Pancreas (tissue), 10 donors: ENCODE measurements at regions not wholly inside any gene's neighbourhood (a gene's known extent, or its start where the extent isn't known, plus 50 kb on each side); places are given as distances from the start of the nearest gene placed in this dataset.
A peak's percentile ranks its signal among the peaks of the same experiment; 100 is the strongest.

Source experiments
- ATAC-seq, 4 donors: fragments of 200-7000 bp; cut with Tn5 transposase; one replicate each; pipeline versions ENCODE4 v1.8.0 to v1.9.1; 2020; ENCODE audit warnings: mild to moderate bottlenecking in 4 of 4, moderate library complexity in 4 of 4
- DNase-seq, 6 donors: peaks; one replicate each; pipeline ENCODE4 v3.0.0-alpha.2; 2020
- FAIRE-seq: peaks from 2 replicates; lab custom pipeline; 2012; peaks lifted over from hg19 to GRCh38; lab: Jason Lieb, UNC
- H3K27ac ChIP-seq, 4 donors: fragments of 200-600 bp; sonication (generic); 1 replicate in 3 of 4; 2 replicates in 1 of 4; pipeline versions ENCODE4 v1.5.0 to v1.8.0; 2020
- H3K27me3 ChIP-seq, 4 donors: fragments of 200-600 bp; one replicate each; pipeline ENCODE4 v1.8.0; 2021
- H3K36me3 ChIP-seq, 3 donors: fragments of 200-600 bp; sonication (generic) in 1 of 3; one replicate each; pipeline versions ENCODE4 v1.5.0 to v1.8.0; 2020 to 2021
- H3K4me1 ChIP-seq, 3 donors: fragments of 200-600 bp; one replicate each; pipeline ENCODE4 v1.8.0; 2021
- H3K4me3 ChIP-seq, 4 donors: fragments of 200-600 bp; sonication (generic) in 2 of 4; one replicate each; pipeline versions ENCODE4 v1.5.0 to v1.8.0; 2020 to 2021
- H3K9me3 ChIP-seq, 4 donors: fragments of 200-600 bp; one replicate each; pipeline ENCODE4 v1.8.0; 2021
- CTCF ChIP-seq, 4 donors: fragments of 200-600 bp; sonication (generic) in 3 of 4; IDR thresholded peaks; one replicate each; pipeline versions ENCODE4 v1.5.0 to v1.8.0; 2021; ENCODE audit warnings: antibody characterized with exemption in 4 of 4
- WGBS, 2 donors: extraction: QIAGEN DNeasy Blood & Tissue Kit; methylation state at CpG; one replicate each; pipeline ENCODE4 v1.1.7; 2013; 5-methylcytosine and 5-hydroxymethylcytosine counted together
- intact Hi-C, 3 donors: fragments of 100-400 bp; cut with DNase I; formaldehyde crosslinking; loops; one replicate each; pipeline versions ENCODE4 v1.11.1 to v1.14.2; 2022
- donor health status: healthy with polysubstance abuse.
- donor health status: DM: no; HTN: no; CAD: no; lungs with moderate emphysema.
- donor health status: DM: no; HTN: no; CAD: no.
- donor health status: control.
- donor health status: control.
- donor health status: Bipolar disorder and iron deficiency.
- donor health status: DM: yes; HTN: yes; CAD: no.
- donor health status: DM: no; HTN: no; CAD: no.
- donor health status: DM: no; HTN: no; CAD: no.
- donor health status: DM: yes; HTN: yes; CAD: no.

DNA sequence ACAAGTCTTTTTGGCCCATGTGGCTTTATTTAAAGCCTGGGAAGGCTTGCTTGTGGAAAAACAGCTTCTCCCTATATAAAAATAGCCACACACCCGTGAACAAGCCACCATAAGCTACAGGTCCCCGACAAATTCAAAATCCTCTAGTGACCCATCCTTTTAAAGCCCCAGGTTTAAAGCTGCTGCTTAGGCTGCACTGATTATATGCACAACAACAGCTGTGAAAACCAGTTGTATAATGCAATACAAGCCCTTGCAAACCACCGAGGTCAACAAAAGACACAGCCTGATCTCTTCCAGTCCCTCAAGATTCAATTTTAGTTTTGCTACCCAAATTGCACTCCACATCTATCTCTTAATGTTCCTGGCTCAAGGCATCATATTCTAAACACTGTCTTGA lies 186.0 kb upstream of the WDFY3 start:
- H3K27ac ChIP-seq, result no peak overlapping the region
- no peak for TF ChIP-seq CTCF (IDR thresholded peaks at IDR 0.05)
- no peaks in the 10 kb centered on the region for H3K36me3 ChIP-seq
- ATAC-seq (no peak), FAIRE-seq (no peak), DNase-seq (no peak)
- peaks cover 0 to 3% (median 0%) of the 10 kb centered on the region in 3 donors for H3K4me1 ChIP-seq
- H3K4me3 ChIP-seq, result no peak overlapping the region
- 78 to 82% methylated on average over 3 of the region's 3 CpGs for WGBS, 2 donors
- no peaks in the 10 kb centered on the region for H3K27me3 ChIP-seq
- H3K9me3 ChIP-seq, result no peaks in the 10 kb centered on the region
- intact Hi-C loops, result no loop called here

GRCh38 chr4:85153221-85153620 lies 186.7 kb upstream of the WDFY3 start:
- WGBS, 2 donors, result 44 to 48% methylated on average over 1 of the region's 1 CpG

GRCh38 chr4:85154591-85154990 lies 188.1 kb upstream of the WDFY3 start:
- Histone ChIP-seq H3K4me3 (no peak overlapping the region), H3K9me3 (no peaks in the 10 kb centered on the region), H3K36me3 (no peaks in the 10 kb centered on the region), H3K27ac (no peak overlapping the region), H3K27me3 (no peaks in the 10 kb centered on the region), H3K4me1 (no peaks in the 10 kb centered on the region)
- DNase-seq, result no peak
- intact Hi-C loops, result no loop called here
- ATAC-seq, result no peak
- no peak for FAIRE-seq
- no peak for TF ChIP-seq CTCF (IDR thresholded peaks at IDR 0.05)
- WGBS, 2 donors, result 69 to 77% methylated on average over 1 of the region's 1 CpG

More at GRCh38 chr4:85153221-85153620, 186.7 kb upstream of the WDFY3 start:
- ATAC-seq (no peak), DNase-seq (no peak), FAIRE-seq (no peak)
- H3K9me3 ChIP-seq, result no peaks in the 10 kb centered on the region
- no peaks in the 10 kb centered on the region for H3K4me1 ChIP-seq
- no peak overlapping the region for H3K4me3 ChIP-seq
- H3K27me3 ChIP-seq, result no peaks in the 10 kb centered on the region
- intact Hi-C loops, result no loop called here
- H3K27ac ChIP-seq, result no peak overlapping the region
- H3K36me3 ChIP-seq, result no peaks in the 10 kb centered on the region
- no peak for TF ChIP-seq CTCF (IDR thresholded peaks at IDR 0.05)

- 76 to 85% methylated on average over 2 of the region's 2 CpGs for WGBS, 2 donors
- ATAC-seq (no peak), FAIRE-seq (no peak), DNase-seq (peak in 1 of 6 donors; percentile 17)
- Histone ChIP-seq H3K36me3 (no peaks in the 10 kb centered on the region), H3K9me3 (no peaks in the 10 kb centered on the region), H3K27ac (no peak overlapping the region), H3K27me3 (no peaks in the 10 kb centered on the region), H3K4me3 (no peak overlapping the region), H3K4me1 (no peaks in the 10 kb centered on the region)
- intact Hi-C loops, result no loop called here
- no peak for TF ChIP-seq CTCF (IDR thresholded peaks at IDR 0.05)
Observed at GRCh38 chr4:85165808-85166207, 199.3 kb upstream of the WDFY3 start.

- Histone ChIP-seq H3K27me3 (no peaks in the 10 kb centered on the region), H3K36me3 (no peaks in the 10 kb centered on the region), H3K4me3 (no peak overlapping the region), H3K9me3 (no peaks in the 10 kb centered on the region), H3K4me1 (no peaks in the 10 kb centered on the region), H3K27ac (no peak overlapping the region)
- 56 to 67% methylated on average over 3 of the region's 3 CpGs for WGBS, 2 donors
- ATAC-seq (no peak), DNase-seq (peak in 1 of 6 donors; percentile 9), FAIRE-seq (no peak)
- intact Hi-C loops, result no loop called here
- no peak for TF ChIP-seq CTCF (IDR thresholded peaks at IDR 0.05)
Observed at GRCh38 chr4:85166318-85166717, 199.8 kb upstream of the WDFY3 start.
